SK-N-MC (cell line): ENCODE measurements at regions not wholly inside any gene's neighbourhood (a gene's known extent, or its start where the extent isn't known, plus 50 kb on each side); places are given as distances from the start of the nearest gene placed in this dataset.

Experiments
- EZH2 ChIP-seq: fragments of 200-600 bp; sonication (generic); IDR thresholded peaks from one replicate; pipeline ENCODE4 v1.6.1; 2017; ENCODE audit warnings: antibody characterized with exemption
- FOXP2 ChIP-seq: optimal IDR thresholded peaks from 2 replicates; pipeline ENCODE3; 2011; ENCODE audit warnings: mild to moderate bottlenecking, moderate library complexity; ENCODE audit not compliant: insufficient read depth; ENCODE audit errors: extremely low read length, control extremely low read depth
- POLR2AphosphoS5 ChIP-seq: IDR thresholded peaks from 2 replicates; pipeline ENCODE4 v1.6.1; 2012; ENCODE audit warnings: mild to moderate bottlenecking, low read depth, low read length, borderline replicate concordance

GRCh38 chr18:22103647-22104031, 65.8 kb upstream of the GATA6 start:
- no peak for TF ChIP-seq POLR2AphosphoS5
- TF ChIP-seq EZH2, result no peak
- no peak for TF ChIP-seq FOXP2
